Activated CD8-positive, alpha-beta memory T cell treated with anti-CD3 and anti-CD28 coated beads for 48 hours (primary cell): ENCODE measurements at regions not wholly inside any gene's neighbourhood (a gene's known extent, or its start where the extent isn't known, plus 50 kb on each side); places are given as distances from the start of the nearest gene placed in this dataset.
"Not testable (repeated sequence)": the region's sequence is repeated elsewhere in the genome, so short reads cannot be mapped to it uniquely, and the experiment has no call there.

ENCODE experiments used
- DNase-seq, 3 experiments: peaks; one replicate each; pipeline ENCODE4 v3.0.0-alpha.2; 2020; ENCODE audit warnings: low read depth in 2 of 3, low spot score in 2 of 3

GRCh38 chr10:60476451-60476850 lies 86.8 kb upstream of the ANK3 start:
- DNase-seq = no peak

GRCh38 chr10:60473557-60473956 lies 83.9 kb upstream of the ANK3 start:
- no peak for DNase-seq

- DNase-seq = no peak
Measured at GRCh38 chr10:60470091-60470490, 80.4 kb upstream of the ANK3 start.

- DNase-seq = not testable (repeated sequence)
Measured at GRCh38 chr10:60469147-60469546, 79.5 kb upstream of the ANK3 start.

- DNase-seq = no peak
Measured at GRCh38 chr10:60467202-60467546, 77.5 kb upstream of the ANK3 start.

GRCh38 chr10:60466267-60467201 lies 76.9 kb upstream of the ANK3 start:
- DNase-seq = no peak

- DNase-seq = no peak
Measured at GRCh38 chr10:60465801-60466200, 76.1 kb upstream of the ANK3 start.

- DNase-seq = no peak
Measured at GRCh38 chr10:60464659-60465058, 75.0 kb upstream of the ANK3 start.

- no peak for DNase-seq
Measured at GRCh38 chr10:60463746-60464145, 74.1 kb upstream of the ANK3 start.

GRCh38 chr10:60461688-60462087 lies 72.0 kb upstream of the ANK3 start:
- DNase-seq = no peak

GRCh38 chr10:60459701-60460457 lies 70.2 kb upstream of the ANK3 start:
- no peak for DNase-seq

- no peak for DNase-seq
Measured at GRCh38 chr10:60456053-60456452, 66.4 kb upstream of the ANK3 start.

- DNase-seq = no peak
Measured at GRCh38 chr10:60454336-60454735, 64.7 kb upstream of the ANK3 start.

GRCh38 chr10:60453036-60453435 lies 63.4 kb upstream of the ANK3 start:
- DNase-seq = no peak

GRCh38 chr10:60450291-60450690 lies 60.6 kb upstream of the ANK3 start:
- DNase-seq = no peak

- DNase-seq = no peak
Measured at GRCh38 chr10:60448246-60448645, 58.6 kb upstream of the ANK3 start.

- no peak for DNase-seq
Measured at GRCh38 chr10:60446851-60447250, 57.2 kb upstream of the ANK3 start.

GRCh38 chr10:60446070-60446833 lies 56.6 kb upstream of the ANK3 start:
- DNase-seq = no peak

- DNase-seq = no peak
Measured at GRCh38 chr10:60444494-60445064, 54.9 kb upstream of the ANK3 start.

- no peak for DNase-seq
Measured at GRCh38 chr10:60443346-60443745, 53.7 kb upstream of the ANK3 start.

GRCh38 chr10:60441515-60441914 lies 51.8 kb upstream of the ANK3 start:
- no peak for DNase-seq
